ENCODE measurements at regions not wholly inside any gene's neighbourhood (a gene's known extent, or its start where the extent isn't known, plus 50 kb on each side); places are given as distances from the start of the nearest gene placed in this dataset.

DNA sequence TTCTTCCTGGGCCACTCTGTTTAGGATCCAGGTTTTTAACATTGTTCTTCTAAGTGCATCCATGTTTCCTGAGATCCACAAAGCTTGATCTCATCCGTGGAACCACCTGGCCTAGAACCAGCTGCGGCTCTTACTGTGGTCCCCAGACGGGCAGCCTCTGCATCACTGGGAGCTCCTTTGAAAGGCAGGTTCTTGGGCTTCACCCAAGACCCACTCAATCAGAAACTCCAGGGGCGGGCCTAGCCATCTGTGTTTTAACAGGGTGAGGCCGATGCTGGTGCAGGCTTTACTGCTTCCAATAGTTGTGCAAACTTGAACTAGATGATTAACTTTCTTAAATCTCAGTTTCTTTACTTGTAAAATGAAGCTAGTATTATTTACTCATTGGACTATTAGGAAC is 605.7 kb downstream of the FGF9 start:
- H3K27me3 ChIP-seq: no peaks in the 10 kb centered on the region
- no peak overlapping the region for H3K27ac ChIP-seq
- H3K4me1 ChIP-seq: no peaks in the 10 kb centered on the region
- no peak for DNase-seq
- 51 to 87% (median 64%) methylated on average over 5 of the region's 5 CpGs for WGBS, 5 donors
- TF ChIP-seq POLR2AphosphoS5 (IDR thresholded peaks at IDR 0.05): no peak
- no peak for TF ChIP-seq EP300 (IDR thresholded peaks at IDR 0.05)
- no peak for TF ChIP-seq POLR2A (IDR thresholded peaks at IDR 0.05)
- TF ChIP-seq, protein P1, sequence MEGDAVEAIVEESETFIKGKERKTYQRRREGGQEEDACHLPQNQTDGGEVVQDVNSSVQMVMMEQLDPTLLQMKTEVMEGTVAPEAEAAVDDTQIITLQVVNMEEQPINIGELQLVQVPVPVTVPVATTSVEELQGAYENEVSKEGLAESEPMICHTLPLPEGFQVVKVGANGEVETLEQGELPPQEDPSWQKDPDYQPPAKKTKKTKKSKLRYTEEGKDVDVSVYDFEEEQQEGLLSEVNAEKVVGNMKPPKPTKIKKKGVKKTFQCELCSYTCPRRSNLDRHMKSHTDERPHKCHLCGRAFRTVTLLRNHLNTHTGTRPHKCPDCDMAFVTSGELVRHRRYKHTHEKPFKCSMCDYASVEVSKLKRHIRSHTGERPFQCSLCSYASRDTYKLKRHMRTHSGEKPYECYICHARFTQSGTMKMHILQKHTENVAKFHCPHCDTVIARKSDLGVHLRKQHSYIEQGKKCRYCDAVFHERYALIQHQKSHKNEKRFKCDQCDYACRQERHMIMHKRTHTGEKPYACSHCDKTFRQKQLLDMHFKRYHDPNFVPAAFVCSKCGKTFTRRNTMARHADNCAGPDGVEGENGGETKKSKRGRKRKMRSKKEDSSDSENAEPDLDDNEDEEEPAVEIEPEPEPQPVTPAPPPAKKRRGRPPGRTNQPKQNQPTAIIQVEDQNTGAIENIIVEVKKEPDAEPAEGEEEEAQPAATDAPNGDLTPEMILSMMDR (IDR thresholded peaks at IDR 0.05): no peak
- no peaks in the 10 kb centered on the region for H3K9me3 ChIP-seq
- no peak overlapping the region for H3K4me3 ChIP-seq
- H3K36me3 ChIP-seq: no peaks in the 10 kb centered on the region
- intact Hi-C loops (cut with DNase I; ENCODE audit: low total_unique reads): no loop called here

DNA sequence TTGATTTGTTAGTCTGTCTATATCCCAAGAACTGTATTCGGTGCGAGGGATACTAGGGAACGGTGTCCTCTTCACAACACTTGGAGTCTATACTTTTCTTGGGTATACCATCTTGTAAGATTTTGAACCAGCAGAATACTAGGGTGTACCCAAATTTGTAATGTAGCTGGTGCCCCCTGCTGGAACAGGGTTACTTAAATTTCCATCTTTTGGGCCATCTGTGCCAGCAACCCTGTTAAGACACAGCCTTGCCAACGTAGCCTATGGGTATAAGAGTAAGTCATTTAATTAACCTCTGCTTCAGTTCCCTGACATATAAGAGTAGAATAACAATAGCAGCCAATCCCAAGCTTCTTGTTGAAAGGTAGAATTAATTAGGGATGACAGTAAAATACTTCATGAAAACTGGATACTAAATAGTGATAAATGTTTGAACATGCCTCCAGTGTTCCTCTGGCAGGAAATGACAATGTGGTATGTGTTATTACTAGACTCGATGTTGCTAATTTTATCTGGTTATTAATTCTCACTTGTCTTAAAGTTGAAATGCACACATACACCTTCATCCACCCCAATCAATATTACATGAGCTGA is 607.6 kb downstream of the FGF9 start:
- H3K9me3 ChIP-seq: no peaks in the 10 kb centered on the region
- H3K4me3 ChIP-seq: no peak overlapping the region
- intact Hi-C loops (cut with DNase I; ENCODE audit: low total_unique reads): no loop called here
- no peaks in the 10 kb centered on the region for H3K27me3 ChIP-seq
- 44 to 67% (median 58%) methylated on average over 5 of the region's 5 CpGs for WGBS, 5 donors
- H3K4me1 ChIP-seq: no peaks in the 10 kb centered on the region
- H3K36me3 ChIP-seq: no peaks in the 10 kb centered on the region
- TF ChIP-seq, protein P1 (IDR thresholded peaks at IDR 0.05): peak in 4 of 7 experiments; percentile 32 to 50 (median 40)
- no peak for TF ChIP-seq POLR2A (IDR thresholded peaks at IDR 0.05)
- peak; percentile 72 to 74 for DNase-seq
- H3K27ac ChIP-seq: no peak overlapping the region

DNA sequence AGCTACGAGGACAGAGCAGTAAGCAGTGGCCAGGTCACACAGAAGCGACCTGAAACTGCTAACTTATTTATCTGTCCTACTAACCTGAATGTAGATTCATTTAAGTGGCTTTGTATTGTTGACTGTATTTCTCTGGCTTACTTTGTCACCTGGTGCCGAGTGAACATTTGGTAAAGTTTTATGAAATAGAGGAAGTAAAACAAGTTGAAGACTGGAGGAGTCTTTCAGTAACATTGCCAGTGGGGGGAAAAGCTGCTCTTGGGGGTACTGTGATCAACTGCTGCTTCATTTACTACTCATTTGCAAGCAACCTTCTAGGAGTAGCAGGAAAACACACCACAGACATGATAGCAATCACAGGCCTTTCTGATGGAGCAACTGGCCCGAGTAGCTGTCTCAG is 615.0 kb downstream of the FGF9 start:
- WGBS, 5 donors: 80 to 92% (median 85%) methylated on average over 4 of the region's 4 CpGs
- H3K4me3 ChIP-seq: no peak overlapping the region
- no peaks in the 10 kb centered on the region for H3K36me3 ChIP-seq
- no peaks in the 10 kb centered on the region for H3K27me3 ChIP-seq
- DNase-seq: no peak
- intact Hi-C loops (cut with DNase I; ENCODE audit: low total_unique reads): no loop called here
- H3K4me1 ChIP-seq: no peaks in the 10 kb centered on the region
- H3K9me3 ChIP-seq: no peaks in the 10 kb centered on the region
- TF ChIP-seq POLR2AphosphoS5 (IDR thresholded peaks at IDR 0.05) (no peak), EP300 (IDR thresholded peaks at IDR 0.05) (no peak), POLR2A (IDR thresholded peaks at IDR 0.05) (no peak)
- TF ChIP-seq, protein P1 (IDR thresholded peaks at IDR 0.05): no peak
- H3K27ac ChIP-seq: no peak overlapping the region

DNA sequence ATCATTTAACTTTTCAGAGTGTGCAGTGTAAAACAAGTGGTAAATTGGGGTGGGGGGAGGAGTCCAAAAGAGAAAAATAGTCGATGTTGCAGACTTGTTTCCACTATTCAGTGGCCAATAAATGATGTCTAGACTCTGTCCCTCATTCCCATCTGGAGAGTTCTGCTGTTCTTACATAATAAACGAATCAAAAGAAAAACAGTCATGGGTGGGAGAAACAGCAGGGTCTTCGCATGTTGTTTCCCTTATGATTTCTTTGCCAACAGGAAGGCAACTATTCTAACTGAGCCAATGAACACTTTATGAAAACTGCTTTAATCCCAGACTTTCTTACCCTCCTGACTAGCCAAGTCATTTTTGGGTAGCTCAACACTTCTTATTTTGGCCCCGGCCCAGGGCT is 615.5 kb downstream of the FGF9 start:
- Histone ChIP-seq H3K9me3 (no peaks in the 10 kb centered on the region), H3K27me3 (no peaks in the 10 kb centered on the region), H3K4me1 (no peaks in the 10 kb centered on the region), H3K27ac (no peak overlapping the region), H3K36me3 (no peaks in the 10 kb centered on the region), H3K4me3 (no peak overlapping the region)
- DNase-seq: no peak
- intact Hi-C loops (cut with DNase I; ENCODE audit: low total_unique reads): no loop called here
- TF ChIP-seq POLR2AphosphoS5 (IDR thresholded peaks at IDR 0.05) (no peak), POLR2A (IDR thresholded peaks at IDR 0.05) (no peak), EP300 (IDR thresholded peaks at IDR 0.05) (no peak)
- TF ChIP-seq, protein P1 (IDR thresholded peaks at IDR 0.05): no peak
- WGBS, 5 donors: 70 to 87% (median 72%) methylated on average over 4 of the region's 4 CpGs
